ENCODE measurements at regions not wholly inside any gene's neighbourhood (a gene's known extent, or its start where the extent isn't known, plus 50 kb on each side); places are given as distances from the start of the nearest gene placed in this dataset.

DNA sequence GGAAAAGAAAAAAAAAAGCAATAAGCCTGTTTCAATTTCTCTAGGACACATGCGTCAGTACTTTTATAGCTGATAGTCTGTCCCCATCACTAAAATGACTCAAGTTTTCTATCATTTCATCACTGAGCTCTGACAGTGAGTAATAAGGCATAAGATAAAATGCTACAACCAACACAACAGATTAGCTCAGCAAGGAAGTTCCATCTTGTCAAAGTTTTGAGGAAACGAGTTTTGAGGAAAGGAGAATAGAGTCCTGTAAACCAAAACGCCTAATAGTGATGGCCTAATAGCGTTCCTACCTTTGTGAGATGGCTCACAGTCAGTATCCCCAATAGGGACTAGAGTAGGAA is 145.1 kb downstream of the LACC1 start:
- H3K36me3 ChIP-seq = no peaks in the 10 kb centered on the region
- no peak for TF ChIP-seq POLR2A (IDR thresholded peaks at IDR 0.05)
- TF ChIP-seq, protein P1, sequence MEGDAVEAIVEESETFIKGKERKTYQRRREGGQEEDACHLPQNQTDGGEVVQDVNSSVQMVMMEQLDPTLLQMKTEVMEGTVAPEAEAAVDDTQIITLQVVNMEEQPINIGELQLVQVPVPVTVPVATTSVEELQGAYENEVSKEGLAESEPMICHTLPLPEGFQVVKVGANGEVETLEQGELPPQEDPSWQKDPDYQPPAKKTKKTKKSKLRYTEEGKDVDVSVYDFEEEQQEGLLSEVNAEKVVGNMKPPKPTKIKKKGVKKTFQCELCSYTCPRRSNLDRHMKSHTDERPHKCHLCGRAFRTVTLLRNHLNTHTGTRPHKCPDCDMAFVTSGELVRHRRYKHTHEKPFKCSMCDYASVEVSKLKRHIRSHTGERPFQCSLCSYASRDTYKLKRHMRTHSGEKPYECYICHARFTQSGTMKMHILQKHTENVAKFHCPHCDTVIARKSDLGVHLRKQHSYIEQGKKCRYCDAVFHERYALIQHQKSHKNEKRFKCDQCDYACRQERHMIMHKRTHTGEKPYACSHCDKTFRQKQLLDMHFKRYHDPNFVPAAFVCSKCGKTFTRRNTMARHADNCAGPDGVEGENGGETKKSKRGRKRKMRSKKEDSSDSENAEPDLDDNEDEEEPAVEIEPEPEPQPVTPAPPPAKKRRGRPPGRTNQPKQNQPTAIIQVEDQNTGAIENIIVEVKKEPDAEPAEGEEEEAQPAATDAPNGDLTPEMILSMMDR (IDR thresholded peaks at IDR 0.05) = no peak
- no peak for TF ChIP-seq EP300 (IDR thresholded peaks at IDR 0.05)
- TF ChIP-seq POLR2AphosphoS5 (IDR thresholded peaks at IDR 0.05) = no peak
- no peaks in the 10 kb centered on the region for H3K27me3 ChIP-seq
- H3K4me3 ChIP-seq = no peak overlapping the region
- 92% methylated on average over 4 of the region's 4 CpGs for WGBS
- DNase-seq (ENCODE audit: low spot score in 2 of 2) = no peak
- H3K27ac ChIP-seq = no peak overlapping the region
- H3K9me3 ChIP-seq = no peaks in the 10 kb centered on the region
- no peaks in the 10 kb centered on the region for H3K4me1 ChIP-seq

DNA sequence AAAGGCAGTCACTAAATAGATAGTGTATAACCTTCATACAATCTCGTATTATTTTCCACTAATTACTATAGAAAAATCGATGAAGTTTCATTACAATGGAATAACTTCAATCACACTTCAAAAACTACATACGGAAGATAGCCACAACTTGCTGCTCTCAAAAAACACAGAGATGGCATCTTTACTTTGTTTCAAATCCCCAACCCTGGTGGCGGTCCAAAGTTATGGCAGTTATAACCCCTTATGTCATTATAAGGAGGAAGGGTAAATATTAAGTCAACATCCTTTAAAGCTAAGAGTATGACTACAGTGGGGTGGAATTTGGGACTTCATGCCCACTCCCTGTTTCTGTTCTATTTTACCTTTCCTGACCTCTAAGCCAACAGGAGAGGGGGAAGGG is 146.5 kb downstream of the LACC1 start:
- Histone ChIP-seq H3K4me1 (no peaks in the 10 kb centered on the region), H3K27me3 (no peaks in the 10 kb centered on the region), H3K36me3 (no peaks in the 10 kb centered on the region), H3K4me3 (no peak overlapping the region), H3K9me3 (no peaks in the 10 kb centered on the region), H3K27ac (no peak overlapping the region)
- no peak for DNase-seq (ENCODE audit: low spot score in 2 of 2)
- WGBS = 93% methylated on average over 4 of the region's 4 CpGs
- TF ChIP-seq POLR2AphosphoS5 (IDR thresholded peaks at IDR 0.05) (no peak), EP300 (IDR thresholded peaks at IDR 0.05) (no peak), POLR2A (IDR thresholded peaks at IDR 0.05) (no peak)
- TF ChIP-seq, protein P1 (IDR thresholded peaks at IDR 0.05) = no peak

DNA sequence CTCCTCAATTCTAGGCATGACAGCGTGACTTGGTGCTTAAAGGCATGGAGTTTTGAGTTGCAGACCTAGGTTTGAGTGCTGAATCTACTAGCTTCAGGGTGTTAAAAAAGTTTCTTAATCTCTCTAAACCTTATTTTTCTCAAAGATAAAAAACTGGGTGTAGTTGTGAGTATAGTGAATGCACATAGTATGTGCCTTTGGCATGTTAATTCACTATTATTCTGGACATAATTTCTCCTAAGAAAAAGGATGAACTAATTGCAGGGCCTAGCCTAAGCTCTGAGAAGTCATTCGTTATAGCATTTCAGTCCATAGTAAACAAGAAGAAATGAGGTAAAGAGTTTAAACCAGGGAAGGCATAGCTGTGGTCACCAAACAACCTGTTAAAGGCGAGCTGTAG is 149.0 kb downstream of the LACC1 start:
- WGBS = 89% methylated on average over 3 of the region's 3 CpGs
- TF ChIP-seq POLR2AphosphoS5 (IDR thresholded peaks at IDR 0.05) = no peak
- TF ChIP-seq EP300 (IDR thresholded peaks at IDR 0.05) = no peak
- TF ChIP-seq POLR2A (IDR thresholded peaks at IDR 0.05) = no peak
- TF ChIP-seq, protein P1 (IDR thresholded peaks at IDR 0.05) = no peak
- Histone ChIP-seq H3K9me3 (no peaks in the 10 kb centered on the region), H3K4me1 (no peaks in the 10 kb centered on the region), H3K27me3 (no peaks in the 10 kb centered on the region), H3K36me3 (no peaks in the 10 kb centered on the region), H3K4me3 (no peak overlapping the region), H3K27ac (no peak overlapping the region)
- DNase-seq (ENCODE audit: low spot score in 2 of 2) = no peak

DNA sequence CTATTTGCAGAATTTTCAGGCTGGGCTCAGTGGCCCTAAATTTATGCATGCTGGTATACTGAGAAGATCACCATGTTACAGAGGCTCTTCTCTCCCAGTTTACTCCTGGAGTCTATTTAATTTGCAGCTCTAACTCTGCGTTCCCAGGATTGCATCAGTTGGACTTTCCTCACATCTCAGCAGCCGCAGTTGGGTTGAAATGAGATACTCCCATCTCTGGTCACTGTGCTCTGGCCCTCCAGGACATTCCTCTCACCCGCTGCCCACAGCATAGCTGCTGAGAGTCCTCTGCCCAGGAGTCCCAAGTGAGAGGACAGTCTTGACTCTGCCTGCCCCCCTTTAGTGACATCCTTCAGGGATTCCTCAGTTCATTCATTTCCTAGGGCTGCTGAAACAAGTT is 150.9 kb downstream of the LACC1 start:
- Histone ChIP-seq H3K27ac (no peak overlapping the region), H3K4me1 (no peaks in the 10 kb centered on the region), H3K9me3 (no peaks in the 10 kb centered on the region), H3K27me3 (no peaks in the 10 kb centered on the region), H3K4me3 (no peak overlapping the region), H3K36me3 (no peaks in the 10 kb centered on the region)
- DNase-seq (ENCODE audit: low spot score in 2 of 2) = no peak
- TF ChIP-seq POLR2AphosphoS5 (IDR thresholded peaks at IDR 0.05) (no peak), POLR2A (IDR thresholded peaks at IDR 0.05) (no peak), EP300 (IDR thresholded peaks at IDR 0.05) (no peak)
- TF ChIP-seq, protein P1 (IDR thresholded peaks at IDR 0.05) = no peak
- WGBS = 86% methylated on average over 3 of the region's 3 CpGs

DNA sequence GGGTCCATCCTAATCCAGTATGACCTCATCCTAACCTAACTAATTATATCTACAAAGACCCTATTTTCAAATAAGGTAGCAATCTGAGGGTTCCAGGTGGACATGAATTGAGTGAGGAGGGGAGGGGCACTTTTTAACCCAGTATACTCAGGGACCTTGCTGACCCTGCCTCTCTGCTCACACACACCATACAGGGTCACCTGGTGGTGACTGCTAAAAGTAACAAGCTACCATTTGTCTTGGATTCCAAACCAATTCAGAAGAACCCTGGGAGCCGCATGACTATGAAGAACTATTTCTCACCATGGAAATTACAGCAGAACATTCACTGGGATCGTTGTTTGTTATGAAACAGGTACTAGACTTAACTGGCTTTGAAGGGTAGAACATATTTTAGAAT is 151.9 kb downstream of the LACC1 start:
- no peak for DNase-seq (ENCODE audit: low spot score in 2 of 2)
- Histone ChIP-seq H3K36me3 (no peaks in the 10 kb centered on the region), H3K27me3 (no peaks in the 10 kb centered on the region), H3K4me1 (no peaks in the 10 kb centered on the region), H3K27ac (no peak overlapping the region), H3K4me3 (no peak overlapping the region), H3K9me3 (no peaks in the 10 kb centered on the region)
- WGBS = 95% methylated on average over 2 of the region's 2 CpGs
- TF ChIP-seq POLR2AphosphoS5 (IDR thresholded peaks at IDR 0.05) (no peak), POLR2A (IDR thresholded peaks at IDR 0.05) (no peak), EP300 (IDR thresholded peaks at IDR 0.05) (no peak)
- TF ChIP-seq, protein P1 (IDR thresholded peaks at IDR 0.05) = no peak

Measured in suprapubic skin (tissue), 4 donors.